ENCODE measurements at regions not wholly inside any gene's neighbourhood (a gene's known extent, or its start where the extent isn't known, plus 50 kb on each side); places are given as distances from the start of the nearest gene placed in this dataset.

DNA sequence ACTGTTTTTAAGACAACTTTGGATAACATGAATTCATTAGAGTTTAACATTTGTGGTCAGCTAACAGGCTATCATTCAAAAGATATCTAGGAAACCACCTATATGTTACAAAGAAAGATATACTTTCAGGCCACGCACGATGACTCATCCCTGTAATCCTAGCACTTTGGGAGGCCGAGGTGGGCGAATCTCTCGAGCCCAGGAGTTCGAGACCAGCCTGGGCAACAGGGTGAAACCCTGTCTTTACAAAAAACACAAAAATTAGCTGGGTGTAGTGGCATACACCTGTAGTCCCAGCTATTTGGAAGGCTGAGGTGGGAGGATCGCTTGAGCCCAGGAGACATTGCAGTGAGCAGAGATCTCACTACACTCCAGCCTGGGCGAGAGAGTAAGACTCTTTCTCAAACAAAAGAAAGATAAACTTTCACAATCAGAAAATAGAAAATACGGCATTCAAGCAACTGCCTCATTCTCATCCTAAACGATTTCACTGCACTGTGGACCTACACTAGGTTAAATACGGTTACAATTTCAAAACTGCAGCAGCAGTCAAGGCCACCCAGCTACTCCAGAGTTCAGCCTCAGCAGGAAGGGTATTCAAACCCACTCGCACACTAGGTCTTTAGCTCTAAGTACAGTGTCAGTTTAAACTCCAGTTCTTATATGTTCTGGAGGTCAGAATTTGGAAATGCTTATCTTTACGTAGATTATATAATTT is 250.0 kb upstream of the SLC39A10 start:
- Histone ChIP-seq H3K9ac (ENCODE audit: low read depth, low read length, poor library complexity, severe bottlenecking) (no peak overlapping the region), H3K36me3 (ENCODE audit: insufficient read depth, low read length) (no peaks in the 10 kb centered on the region)

DNA sequence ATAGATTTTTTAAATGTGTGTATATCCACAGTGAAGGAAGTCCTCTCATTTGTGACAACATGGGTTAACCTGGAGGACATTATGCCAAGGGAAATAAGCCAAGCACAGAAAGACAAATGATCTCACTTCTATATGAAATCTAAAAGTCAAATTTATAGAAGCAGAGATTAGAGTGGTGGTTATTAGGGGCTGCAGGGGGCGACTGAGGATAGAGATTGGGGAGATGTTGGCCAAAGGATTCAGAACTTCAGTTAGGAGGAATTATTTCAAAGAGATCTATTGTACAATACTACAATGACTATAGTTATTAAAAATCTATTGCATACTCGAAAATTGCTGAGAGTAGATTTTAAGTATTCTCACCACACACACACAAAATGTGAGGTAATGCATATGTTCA is 252.4 kb upstream of the SLC39A10 start:
- Histone ChIP-seq H3K79me2 (ENCODE audit: insufficient read depth, low read length) (no peaks in the 10 kb centered on the region), H3K27me3 (ENCODE audit: insufficient read depth, low read length, poor library complexity, severe bottlenecking) (no peaks in the 10 kb centered on the region), H3F3A (ENCODE audit: low read depth) (no peaks in the 10 kb centered on the region), H3K4me2 (ENCODE audit: low read depth, low read length, poor library complexity, severe bottlenecking) (no peak overlapping the region), H3K36me3 (ENCODE audit: insufficient read depth, low read length) (no peaks in the 10 kb centered on the region), H3K4me1 (ENCODE audit: insufficient read depth, low read length, poor library complexity, severe bottlenecking) (peaks cover 28% of the 10 kb centered on the region), H3K9me2 (replicated peaks; ENCODE audit: low read depth, low read length) (no peaks in the 10 kb centered on the region), H3K9ac (ENCODE audit: low read depth, low read length, poor library complexity, severe bottlenecking) (no peak overlapping the region), H3K9me3 (ENCODE audit: insufficient read depth, low read depth, low read length) (peaks cover 11% of the 10 kb centered on the region; the same call in 1 of the 2 replicates), H4K20me1 (ENCODE audit: insufficient read depth, low read length, poor library complexity, severe bottlenecking) (no peaks in the 10 kb centered on the region), H3K4me3 (ENCODE audit: low read length, poor library complexity, severe bottlenecking) (no peak overlapping the region), H2AFZ (ENCODE audit: low read length) (no peak overlapping the region)
- TF ChIP-seq, protein P1, sequence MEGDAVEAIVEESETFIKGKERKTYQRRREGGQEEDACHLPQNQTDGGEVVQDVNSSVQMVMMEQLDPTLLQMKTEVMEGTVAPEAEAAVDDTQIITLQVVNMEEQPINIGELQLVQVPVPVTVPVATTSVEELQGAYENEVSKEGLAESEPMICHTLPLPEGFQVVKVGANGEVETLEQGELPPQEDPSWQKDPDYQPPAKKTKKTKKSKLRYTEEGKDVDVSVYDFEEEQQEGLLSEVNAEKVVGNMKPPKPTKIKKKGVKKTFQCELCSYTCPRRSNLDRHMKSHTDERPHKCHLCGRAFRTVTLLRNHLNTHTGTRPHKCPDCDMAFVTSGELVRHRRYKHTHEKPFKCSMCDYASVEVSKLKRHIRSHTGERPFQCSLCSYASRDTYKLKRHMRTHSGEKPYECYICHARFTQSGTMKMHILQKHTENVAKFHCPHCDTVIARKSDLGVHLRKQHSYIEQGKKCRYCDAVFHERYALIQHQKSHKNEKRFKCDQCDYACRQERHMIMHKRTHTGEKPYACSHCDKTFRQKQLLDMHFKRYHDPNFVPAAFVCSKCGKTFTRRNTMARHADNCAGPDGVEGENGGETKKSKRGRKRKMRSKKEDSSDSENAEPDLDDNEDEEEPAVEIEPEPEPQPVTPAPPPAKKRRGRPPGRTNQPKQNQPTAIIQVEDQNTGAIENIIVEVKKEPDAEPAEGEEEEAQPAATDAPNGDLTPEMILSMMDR (conservative IDR thresholded peaks at IDR 0.05; ENCODE audit: low read length), result peak; percentile 51
- no peak for TF ChIP-seq EZH2phosphoT487 (IDR thresholded peaks at IDR 0.05; ENCODE audit: borderline replicate concordance)

More for the DNA sequence above, 250.0 kb upstream of the SLC39A10 start:
- H2AFZ ChIP-seq (ENCODE audit: low read length), result no peak overlapping the region
- H3K4me3 ChIP-seq (ENCODE audit: low read length, poor library complexity, severe bottlenecking), result no peak overlapping the region
- no peaks in the 10 kb centered on the region for H3K9me2 ChIP-seq (replicated peaks; ENCODE audit: low read depth, low read length)
- no peaks in the 10 kb centered on the region for H3F3A ChIP-seq (ENCODE audit: low read depth)
- no peak for TF ChIP-seq EZH2phosphoT487 (IDR thresholded peaks at IDR 0.05; ENCODE audit: borderline replicate concordance)
- TF ChIP-seq, protein P1 (conservative IDR thresholded peaks at IDR 0.05; ENCODE audit: low read length), result no peak
- H3K27me3 ChIP-seq (ENCODE audit: insufficient read depth, low read length, poor library complexity, severe bottlenecking), result no peaks in the 10 kb centered on the region
- H3K4me1 ChIP-seq (ENCODE audit: insufficient read depth, low read length, poor library complexity, severe bottlenecking), result peaks cover 43% of the 10 kb centered on the region
- no peaks in the 10 kb centered on the region for H3K79me2 ChIP-seq (ENCODE audit: insufficient read depth, low read length)
- H3K9me3 ChIP-seq (ENCODE audit: insufficient read depth, low read depth, low read length), result peaks cover 10% of the 10 kb centered on the region; the same call in 1 of the 2 replicates
- H3K4me2 ChIP-seq (ENCODE audit: low read depth, low read length, poor library complexity, severe bottlenecking), result no peak overlapping the region
- no peaks in the 10 kb centered on the region for H4K20me1 ChIP-seq (ENCODE audit: insufficient read depth, low read length, poor library complexity, severe bottlenecking)

DNA sequence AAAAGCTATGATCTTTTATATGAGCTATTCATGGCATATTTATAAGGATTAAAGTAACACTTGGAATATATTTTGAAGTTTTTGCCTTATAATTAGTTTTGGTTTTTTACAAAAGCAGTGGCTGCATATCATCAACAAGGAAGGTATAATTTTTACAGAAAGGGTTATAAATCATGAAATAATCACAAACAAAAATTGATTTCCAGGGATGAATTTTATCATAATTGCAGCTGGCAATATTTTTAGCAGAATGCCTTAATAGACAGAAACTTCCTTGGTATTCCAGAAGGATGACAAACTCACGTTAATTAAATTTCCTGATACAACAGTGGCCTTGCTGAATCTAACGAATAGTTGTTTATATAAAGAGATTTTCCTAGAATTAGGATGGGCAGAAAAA is 260.5 kb upstream of the SLC39A10 start:
- Histone ChIP-seq H3K27me3 (ENCODE audit: insufficient read depth, low read length, poor library complexity, severe bottlenecking) (no peaks in the 10 kb centered on the region), H3K9me3 (ENCODE audit: insufficient read depth, low read depth, low read length) (no peaks in the 10 kb centered on the region), H3K36me3 (ENCODE audit: insufficient read depth, low read length) (no peaks in the 10 kb centered on the region), H4K20me1 (ENCODE audit: insufficient read depth, low read length, poor library complexity, severe bottlenecking) (no peaks in the 10 kb centered on the region), H3K9me2 (replicated peaks; ENCODE audit: low read depth, low read length) (no peaks in the 10 kb centered on the region), H3K79me2 (ENCODE audit: insufficient read depth, low read length) (no peaks in the 10 kb centered on the region), H3K4me3 (ENCODE audit: low read length, poor library complexity, severe bottlenecking) (no peak overlapping the region), H3K4me1 (ENCODE audit: insufficient read depth, low read length, poor library complexity, severe bottlenecking) (no peaks in the 10 kb centered on the region), H3F3A (ENCODE audit: low read depth) (no peaks in the 10 kb centered on the region), H2AFZ (ENCODE audit: low read length) (no peak overlapping the region), H3K9ac (ENCODE audit: low read depth, low read length, poor library complexity, severe bottlenecking) (no peak overlapping the region), H3K4me2 (ENCODE audit: low read depth, low read length, poor library complexity, severe bottlenecking) (no peak overlapping the region)
- TF ChIP-seq, protein P1 (conservative IDR thresholded peaks at IDR 0.05; ENCODE audit: low read length), result no peak
- no peak for TF ChIP-seq EZH2phosphoT487 (IDR thresholded peaks at IDR 0.05; ENCODE audit: borderline replicate concordance)
